ENCODE measurements at regions not wholly inside any gene's neighbourhood (a gene's known extent, or its start where the extent isn't known, plus 50 kb on each side); places are given as distances from the start of the nearest gene placed in this dataset.

- Histone ChIP-seq H3K9ac (ENCODE audit: low read length in 3 of 3) (no peak overlapping the region), H3K27ac (ENCODE audit: low read depth in 2 of 2, low read length in 2 of 2) (no peak overlapping the region), H3K9me3 (ENCODE audit: control insufficient read depth in 2 of 3, insufficient read depth in 1 of 3, low read length in 3 of 3) (no peaks in the 10 kb centered on the region), H3K27me3 (ENCODE audit: control insufficient read depth, insufficient read depth, low read length) (no peaks in the 10 kb centered on the region), H3K36me3 (ENCODE audit: control insufficient read depth in 2 of 3, insufficient read depth in 3 of 3, low read length in 3 of 3) (no peaks in the 10 kb centered on the region), H3K4me1 (ENCODE audit: control insufficient read depth in 2 of 3, insufficient read depth in 2 of 3, low read depth in 1 of 3, low read length in 3 of 3) (no peaks in the 10 kb centered on the region), H3K4me3 (ENCODE audit: low read length in 3 of 3) (no peak overlapping the region)
- no peak for FAIRE-seq
- TF ChIP-seq CTCF (IDR thresholded peaks at IDR 0.05; ENCODE audit: borderline replicate concordance, extremely low read depth, insufficient read depth): no peak
- intact Hi-C loops (cut with DNase I): no loop called here
- no peak for DNase-seq
These were observed 1785.5 kb downstream of the EFNA5 start for GRCh38 chr5:105885266-105885665.

GRCh38 chr5:105882956-105883481, 1787.7 kb downstream of the EFNA5 start:
- no peak for FAIRE-seq
- H3K9me3 ChIP-seq (ENCODE audit: control insufficient read depth in 2 of 3, insufficient read depth in 1 of 3, low read length in 3 of 3): no peaks in the 10 kb centered on the region
- no peak for TF ChIP-seq CTCF (IDR thresholded peaks at IDR 0.05; ENCODE audit: borderline replicate concordance, extremely low read depth, insufficient read depth)
- no peak overlapping the region for H3K27ac ChIP-seq (ENCODE audit: low read depth in 2 of 2, low read length in 2 of 2)
- H3K36me3 ChIP-seq (ENCODE audit: control insufficient read depth in 2 of 3, insufficient read depth in 3 of 3, low read length in 3 of 3): no peaks in the 10 kb centered on the region
- peak in 1 of 5 donors; percentile 7 for DNase-seq
- H3K4me1 ChIP-seq (ENCODE audit: control insufficient read depth in 2 of 3, insufficient read depth in 2 of 3, low read depth in 1 of 3, low read length in 3 of 3): no peaks in the 10 kb centered on the region
- no peak overlapping the region for H3K4me3 ChIP-seq (ENCODE audit: low read length in 3 of 3)
- H3K27me3 ChIP-seq (ENCODE audit: control insufficient read depth, insufficient read depth, low read length): no peaks in the 10 kb centered on the region
- H3K9ac ChIP-seq (ENCODE audit: low read length in 3 of 3): no peak overlapping the region
- intact Hi-C loops (cut with DNase I): no loop called here

- FAIRE-seq (no peak), DNase-seq (no peak)
- Histone ChIP-seq H3K9ac (ENCODE audit: low read length in 3 of 3) (no peak overlapping the region), H3K4me3 (ENCODE audit: low read length in 3 of 3) (no peak overlapping the region), H3K27ac (ENCODE audit: low read depth in 2 of 2, low read length in 2 of 2) (no peak overlapping the region), H3K4me1 (ENCODE audit: control insufficient read depth in 2 of 3, insufficient read depth in 2 of 3, low read depth in 1 of 3, low read length in 3 of 3) (no peaks in the 10 kb centered on the region), H3K27me3 (ENCODE audit: control insufficient read depth, insufficient read depth, low read length) (no peaks in the 10 kb centered on the region), H3K9me3 (ENCODE audit: control insufficient read depth in 2 of 3, insufficient read depth in 1 of 3, low read length in 3 of 3) (no peaks in the 10 kb centered on the region), H3K36me3 (ENCODE audit: control insufficient read depth in 2 of 3, insufficient read depth in 3 of 3, low read length in 3 of 3) (no peaks in the 10 kb centered on the region)
- intact Hi-C loops (cut with DNase I): no loop called here
- TF ChIP-seq CTCF (IDR thresholded peaks at IDR 0.05; ENCODE audit: borderline replicate concordance, extremely low read depth, insufficient read depth): no peak
These were observed 1792.3 kb downstream of the EFNA5 start for GRCh38 chr5:105878402-105878801.

- H3K9ac ChIP-seq (ENCODE audit: low read length in 3 of 3): no peak overlapping the region
- no peak for FAIRE-seq
These were observed 1793.1 kb downstream of the EFNA5 start for GRCh38 chr5:105877592-105877991.

More at GRCh38 chr5:105877592-105877991, 1793.1 kb downstream of the EFNA5 start:
- H3K27me3 ChIP-seq (ENCODE audit: control insufficient read depth, insufficient read depth, low read length): no peaks in the 10 kb centered on the region
- H3K36me3 ChIP-seq (ENCODE audit: control insufficient read depth in 2 of 3, insufficient read depth in 3 of 3, low read length in 3 of 3): no peaks in the 10 kb centered on the region
- no peak for DNase-seq
- no peak overlapping the region for H3K4me3 ChIP-seq (ENCODE audit: low read length in 3 of 3)
- intact Hi-C loops (cut with DNase I): no loop called here
- no peaks in the 10 kb centered on the region for H3K4me1 ChIP-seq (ENCODE audit: control insufficient read depth in 2 of 3, insufficient read depth in 2 of 3, low read depth in 1 of 3, low read length in 3 of 3)
- H3K27ac ChIP-seq (ENCODE audit: low read depth in 2 of 2, low read length in 2 of 2): no peak overlapping the region
- TF ChIP-seq CTCF (IDR thresholded peaks at IDR 0.05; ENCODE audit: borderline replicate concordance, extremely low read depth, insufficient read depth): no peak
- H3K9me3 ChIP-seq (ENCODE audit: control insufficient read depth in 2 of 3, insufficient read depth in 1 of 3, low read length in 3 of 3): no peaks in the 10 kb centered on the region
